ENCODE measurements at regions not wholly inside any gene's neighbourhood (a gene's known extent, or its start where the extent isn't known, plus 50 kb on each side); places are given as distances from the start of the nearest gene placed in this dataset.

- TF ChIP-seq CTCF (conservative IDR thresholded peaks at IDR 0.05) (no peak), ZFX (IDR thresholded peaks at IDR 0.05) (no peak)
Observed at GRCh38 chr6:120938876-120939472, 395.3 kb downstream of the TBC1D32 start.

Measured in C4-2B (cell line).